NCI-H526 treated with DMSO at 0.1 percent for 48 hours (cell line): ENCODE measurements at regions not wholly inside any gene's neighbourhood (a gene's known extent, or its start where the extent isn't known, plus 50 kb on each side); places are given as distances from the start of the nearest gene placed in this dataset.

Experiments used
- DNase-seq: peaks from one replicate; lab custom pipeline; 2025; lab: John Stamatoyannopoulos, UW

- DNase-seq: no peak
These were observed 592.7 kb downstream of the EPHA7 start for GRCh38 chr6:92826633-92827032.

- no peak for DNase-seq
These were observed 597.1 kb downstream of the EPHA7 start for GRCh38 chr6:92822222-92822621.

- DNase-seq: no peak
These were observed 598.8 kb downstream of the EPHA7 start for GRCh38 chr6:92820601-92821000.

- DNase-seq: peak; percentile 27
These were observed 608.4 kb downstream of the EPHA7 start for GRCh38 chr6:92810913-92811312.

GRCh38 chr6:92806254-92806653 lies 613.1 kb downstream of the EPHA7 start:
- DNase-seq: no peak

- DNase-seq: no peak
These were observed 628.0 kb downstream of the EPHA7 start for GRCh38 chr6:92791403-92791802.

- DNase-seq: peak; percentile 53
These were observed 629.0 kb downstream of the EPHA7 start for GRCh38 chr6:92790381-92790780.

- no peak for DNase-seq
These were observed 635.1 kb downstream of the EPHA7 start for GRCh38 chr6:92784235-92784634.

GRCh38 chr6:92779746-92780145 lies 639.6 kb downstream of the EPHA7 start:
- no peak for DNase-seq

- peak; percentile 67 for DNase-seq
These were observed 642.1 kb downstream of the EPHA7 start for GRCh38 chr6:92777146-92777740.

- no peak for DNase-seq
These were observed 648.8 kb downstream of the EPHA7 start for GRCh38 chr6:92770540-92770939.

GRCh38 chr6:92767101-92767500 lies 652.3 kb downstream of the EPHA7 start:
- DNase-seq: no peak

GRCh38 chr6:92763680-92764079 lies 655.7 kb downstream of the EPHA7 start:
- DNase-seq: no peak

GRCh38 chr6:92763274-92763584 lies 656.1 kb downstream of the EPHA7 start:
- no peak for DNase-seq

GRCh38 chr6:92762443-92763273 lies 656.7 kb downstream of the EPHA7 start:
- DNase-seq: no peak

GRCh38 chr6:92759178-92759577 lies 660.2 kb downstream of the EPHA7 start:
- DNase-seq: no peak

GRCh38 chr6:92757925-92758324 lies 661.4 kb downstream of the EPHA7 start:
- DNase-seq: no peak

GRCh38 chr6:92756912-92757311 lies 662.4 kb downstream of the EPHA7 start:
- no peak for DNase-seq

- DNase-seq: no peak
These were observed 665.4 kb downstream of the EPHA7 start for GRCh38 chr6:92753956-92754355.

GRCh38 chr6:92752114-92752513 lies 667.2 kb downstream of the EPHA7 start:
- no peak for DNase-seq

- no peak for DNase-seq
These were observed 671.2 kb downstream of the EPHA7 start for GRCh38 chr6:92748131-92748530.

GRCh38 chr6:92737983-92738382 lies 681.4 kb downstream of the EPHA7 start:
- DNase-seq: no peak

- DNase-seq: no peak
These were observed 695.9 kb downstream of the EPHA7 start for GRCh38 chr6:92723390-92723931.

GRCh38 chr6:92719773-92720172 lies 699.6 kb downstream of the EPHA7 start:
- no peak for DNase-seq
